ENCODE measurements at regions not wholly inside any gene's neighbourhood (a gene's known extent, or its start where the extent isn't known, plus 50 kb on each side); places are given as distances from the start of the nearest gene placed in this dataset.

GRCh38 chr11:35065566-35065965 is 73.4 kb upstream of the CD44 start:
- DNase-seq (no peak), ATAC-seq (no peak)
- Mint-ChIP-seq H3K27me3 (ENCODE audit: low read depth) (peaks cover 2% of the 10 kb centered on the region), H3K4me3 (no peak overlapping the region), H3K4me1 (ENCODE audit: low read depth) (peaks cover 45% of the 10 kb centered on the region), H3K36me3 (ENCODE audit: insufficient read depth) (peaks cover 5% of the 10 kb centered on the region), H3K9me3 (peaks cover 20% of the 10 kb centered on the region)

GRCh38 chr11:35066030-35066429 is 72.9 kb upstream of the CD44 start:
- peaks cover 2% of the 10 kb centered on the region for H3K27me3 Mint-ChIP-seq (ENCODE audit: low read depth)
- H3K4me1 Mint-ChIP-seq (ENCODE audit: low read depth): peaks cover 45% of the 10 kb centered on the region
- peak overlapping the region; percentile 17 for H3K4me3 Mint-ChIP-seq
- peaks cover 23% of the 10 kb centered on the region for H3K9me3 Mint-ChIP-seq
- DNase-seq: no peak
- H3K36me3 Mint-ChIP-seq (ENCODE audit: insufficient read depth): peaks cover 8% of the 10 kb centered on the region
- no peak for ATAC-seq

GRCh38 chr11:35066783-35067423 is 72.1 kb upstream of the CD44 start:
- peaks cover 23% of the 10 kb centered on the region for H3K9me3 Mint-ChIP-seq
- H3K27me3 Mint-ChIP-seq (ENCODE audit: low read depth): peaks cover 2% of the 10 kb centered on the region
- H3K36me3 Mint-ChIP-seq (ENCODE audit: insufficient read depth): peaks cover 8% of the 10 kb centered on the region
- H3K4me3 Mint-ChIP-seq: peak overlapping the region; percentile 44
- peak; percentile 88 to 90 for ATAC-seq
- H3K4me1 Mint-ChIP-seq (ENCODE audit: low read depth): peaks cover 41% of the 10 kb centered on the region
- DNase-seq: no peak

GRCh38 chr11:35071722-35072121 is 67.2 kb upstream of the CD44 start:
- DNase-seq (no peak), ATAC-seq (no peak)
- Mint-ChIP-seq H3K4me3 (peak overlapping the region; percentile 76), H3K27me3 (ENCODE audit: low read depth) (no peaks in the 10 kb centered on the region), H3K36me3 (ENCODE audit: insufficient read depth) (peaks cover 8% of the 10 kb centered on the region), H3K4me1 (ENCODE audit: low read depth) (peaks cover 58% of the 10 kb centered on the region), H3K9me3 (peaks cover 30% of the 10 kb centered on the region)

- Mint-ChIP-seq H3K36me3 (ENCODE audit: insufficient read depth) (peaks cover 8% of the 10 kb centered on the region), H3K4me1 (ENCODE audit: low read depth) (peaks cover 61% of the 10 kb centered on the region), H3K27me3 (ENCODE audit: low read depth) (no peaks in the 10 kb centered on the region), H3K9me3 (peaks cover 28% of the 10 kb centered on the region), H3K4me3 (peak overlapping the region; percentile 62)
- DNase-seq (no peak), ATAC-seq (peak; percentile 58 to 61)
These were observed 65.1 kb upstream of the CD44 start for GRCh38 chr11:35073691-35074419.

GRCh38 chr11:35076201-35077100 is 62.5 kb upstream of the CD44 start:
- no peak for ATAC-seq
- peaks cover 80% of the 10 kb centered on the region for H3K4me1 Mint-ChIP-seq (ENCODE audit: low read depth)
- no peak overlapping the region for H3K4me3 Mint-ChIP-seq
- H3K36me3 Mint-ChIP-seq (ENCODE audit: insufficient read depth): peaks cover 4% of the 10 kb centered on the region
- H3K27me3 Mint-ChIP-seq (ENCODE audit: low read depth): no peaks in the 10 kb centered on the region
- H3K9me3 Mint-ChIP-seq: peaks cover 11% of the 10 kb centered on the region
- no peak for DNase-seq

GRCh38 chr11:35077709-35078469 is 61.1 kb upstream of the CD44 start:
- Mint-ChIP-seq H3K9me3 (peaks cover 11% of the 10 kb centered on the region), H3K4me3 (peak overlapping the region; percentile 42), H3K27me3 (ENCODE audit: low read depth) (no peaks in the 10 kb centered on the region), H3K36me3 (ENCODE audit: insufficient read depth) (peaks cover 3% of the 10 kb centered on the region), H3K4me1 (ENCODE audit: low read depth) (peaks cover 81% of the 10 kb centered on the region)
- DNase-seq (peak; percentile 43), ATAC-seq (peak; percentile 56 to 63)

GRCh38 chr11:35078470-35078735 is 60.6 kb upstream of the CD44 start:
- ATAC-seq: no peak
- H3K4me1 Mint-ChIP-seq (ENCODE audit: low read depth): peaks cover 82% of the 10 kb centered on the region
- H3K9me3 Mint-ChIP-seq: peaks cover 11% of the 10 kb centered on the region
- H3K36me3 Mint-ChIP-seq (ENCODE audit: insufficient read depth): peaks cover 3% of the 10 kb centered on the region
- DNase-seq: no peak
- H3K4me3 Mint-ChIP-seq: peak overlapping the region; percentile 42
- H3K27me3 Mint-ChIP-seq (ENCODE audit: low read depth): no peaks in the 10 kb centered on the region

- H3K4me3 Mint-ChIP-seq: no peak overlapping the region
- H3K4me1 Mint-ChIP-seq (ENCODE audit: low read depth): peaks cover 84% of the 10 kb centered on the region
- DNase-seq (no peak), ATAC-seq (no peak)
- H3K9me3 Mint-ChIP-seq: peaks cover under 1% of the 10 kb centered on the region
- peaks cover 3% of the 10 kb centered on the region for H3K36me3 Mint-ChIP-seq (ENCODE audit: insufficient read depth)
- no peaks in the 10 kb centered on the region for H3K27me3 Mint-ChIP-seq (ENCODE audit: low read depth)
These were observed 59.4 kb upstream of the CD44 start for GRCh38 chr11:35079611-35080010.

GRCh38 chr11:35082321-35083180 is 56.4 kb upstream of the CD44 start:
- Mint-ChIP-seq H3K9me3 (no peaks in the 10 kb centered on the region), H3K36me3 (ENCODE audit: insufficient read depth) (peaks cover 3% of the 10 kb centered on the region), H3K27me3 (ENCODE audit: low read depth) (no peaks in the 10 kb centered on the region), H3K4me3 (peak overlapping the region; percentile 67), H3K4me1 (ENCODE audit: low read depth) (peaks cover 92% of the 10 kb centered on the region)
- peak; percentile 79 for DNase-seq
- peak; percentile 73 to 74 for ATAC-seq

- H3K36me3 Mint-ChIP-seq (ENCODE audit: insufficient read depth): peaks cover 3% of the 10 kb centered on the region
- ATAC-seq (no peak), DNase-seq (no peak)
- no peaks in the 10 kb centered on the region for H3K27me3 Mint-ChIP-seq (ENCODE audit: low read depth)
- peaks cover 92% of the 10 kb centered on the region for H3K4me1 Mint-ChIP-seq (ENCODE audit: low read depth)
- H3K4me3 Mint-ChIP-seq: peak overlapping the region; percentile 67
- no peaks in the 10 kb centered on the region for H3K9me3 Mint-ChIP-seq
These were observed 55.9 kb upstream of the CD44 start for GRCh38 chr11:35083181-35083430.

GRCh38 chr11:35083431-35084238 is 55.3 kb upstream of the CD44 start:
- Mint-ChIP-seq H3K9me3 (no peaks in the 10 kb centered on the region), H3K4me1 (ENCODE audit: low read depth) (peaks cover 92% of the 10 kb centered on the region), H3K36me3 (ENCODE audit: insufficient read depth) (peaks cover 3% of the 10 kb centered on the region), H3K27me3 (ENCODE audit: low read depth) (no peaks in the 10 kb centered on the region), H3K4me3 (peak overlapping the region; percentile 64)
- ATAC-seq: peak; percentile 82 to 87
- DNase-seq: peak; percentile 44

Data from activated T-cell treated with anti-CD3 and anti-CD28 coated beads, Interleukin-2, amount 50 U/mL, for 4 hours (primary cell).